GM12873 (cell line): ENCODE measurements at regions not wholly inside any gene's neighbourhood (a gene's known extent, or its start where the extent isn't known, plus 50 kb on each side); places are given as distances from the start of the nearest gene placed in this dataset.

ENCODE experiments used
- TF ChIP-seq, protein P1 (sequence below): IDR thresholded peaks from 2 replicates; pipeline ENCODE4 v1.5.1; 2012; ENCODE audit warnings: low read depth, mild to moderate bottlenecking, moderate library complexity, low read length, control low read depth; ENCODE audit not compliant: insufficient read depth; ENCODE audit errors: missing control alignments

GRCh38 chr15:95175914-95176658 is 944.7 kb downstream of the MCTP2 start:
- TF ChIP-seq, protein P1, sequence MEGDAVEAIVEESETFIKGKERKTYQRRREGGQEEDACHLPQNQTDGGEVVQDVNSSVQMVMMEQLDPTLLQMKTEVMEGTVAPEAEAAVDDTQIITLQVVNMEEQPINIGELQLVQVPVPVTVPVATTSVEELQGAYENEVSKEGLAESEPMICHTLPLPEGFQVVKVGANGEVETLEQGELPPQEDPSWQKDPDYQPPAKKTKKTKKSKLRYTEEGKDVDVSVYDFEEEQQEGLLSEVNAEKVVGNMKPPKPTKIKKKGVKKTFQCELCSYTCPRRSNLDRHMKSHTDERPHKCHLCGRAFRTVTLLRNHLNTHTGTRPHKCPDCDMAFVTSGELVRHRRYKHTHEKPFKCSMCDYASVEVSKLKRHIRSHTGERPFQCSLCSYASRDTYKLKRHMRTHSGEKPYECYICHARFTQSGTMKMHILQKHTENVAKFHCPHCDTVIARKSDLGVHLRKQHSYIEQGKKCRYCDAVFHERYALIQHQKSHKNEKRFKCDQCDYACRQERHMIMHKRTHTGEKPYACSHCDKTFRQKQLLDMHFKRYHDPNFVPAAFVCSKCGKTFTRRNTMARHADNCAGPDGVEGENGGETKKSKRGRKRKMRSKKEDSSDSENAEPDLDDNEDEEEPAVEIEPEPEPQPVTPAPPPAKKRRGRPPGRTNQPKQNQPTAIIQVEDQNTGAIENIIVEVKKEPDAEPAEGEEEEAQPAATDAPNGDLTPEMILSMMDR, result no peak

GRCh38 chr15:95176794-95177577 is 945.6 kb downstream of the MCTP2 start:
- TF ChIP-seq, protein P1, result no peak

- TF ChIP-seq, protein P1, result no peak
These were observed 949.2 kb downstream of the MCTP2 start for GRCh38 chr15:95180530-95180929.

DNA sequence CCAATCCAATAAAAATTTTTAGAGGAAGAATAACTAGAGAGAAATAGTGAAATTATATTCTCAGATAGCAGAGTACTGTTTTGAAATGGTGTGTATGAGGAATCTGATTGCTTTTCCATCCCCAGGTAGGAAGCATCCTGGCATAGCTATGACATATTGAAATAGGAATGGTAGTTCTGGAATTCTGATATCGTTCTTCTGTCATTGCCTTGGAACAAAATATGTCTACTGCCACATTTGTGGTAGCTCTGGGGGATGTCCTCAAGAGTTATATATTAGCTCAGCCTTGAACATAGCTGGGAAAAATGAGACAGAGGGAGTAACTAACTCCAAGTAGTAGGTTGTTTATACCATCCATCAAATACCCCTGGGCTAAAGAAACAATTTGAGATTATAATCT is 950.7 kb downstream of the MCTP2 start:
- TF ChIP-seq, protein P1, result no peak

DNA sequence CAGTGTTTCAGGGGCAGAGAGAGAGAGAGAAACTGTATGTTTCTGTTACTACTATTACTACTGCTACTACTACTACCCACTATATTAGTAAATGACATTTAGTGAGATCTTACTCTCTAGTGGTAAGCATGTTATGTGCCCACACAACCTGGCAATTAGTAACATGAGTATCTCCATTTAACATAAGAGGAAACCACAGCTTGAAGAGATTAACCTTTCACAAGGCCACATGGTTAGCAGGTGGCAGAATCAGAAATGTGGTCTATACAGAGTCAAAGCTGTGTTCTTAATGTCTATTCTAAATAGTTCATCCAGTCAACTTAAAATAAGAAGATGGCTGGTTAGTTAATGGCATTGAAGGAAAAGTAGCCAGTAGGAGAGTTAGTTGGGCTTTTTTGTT is 961.6 kb downstream of the MCTP2 start:
- TF ChIP-seq, protein P1, result no peak

GRCh38 chr15:95194746-95195145 is 963.4 kb downstream of the MCTP2 start:
- TF ChIP-seq, protein P1, result no peak

DNA sequence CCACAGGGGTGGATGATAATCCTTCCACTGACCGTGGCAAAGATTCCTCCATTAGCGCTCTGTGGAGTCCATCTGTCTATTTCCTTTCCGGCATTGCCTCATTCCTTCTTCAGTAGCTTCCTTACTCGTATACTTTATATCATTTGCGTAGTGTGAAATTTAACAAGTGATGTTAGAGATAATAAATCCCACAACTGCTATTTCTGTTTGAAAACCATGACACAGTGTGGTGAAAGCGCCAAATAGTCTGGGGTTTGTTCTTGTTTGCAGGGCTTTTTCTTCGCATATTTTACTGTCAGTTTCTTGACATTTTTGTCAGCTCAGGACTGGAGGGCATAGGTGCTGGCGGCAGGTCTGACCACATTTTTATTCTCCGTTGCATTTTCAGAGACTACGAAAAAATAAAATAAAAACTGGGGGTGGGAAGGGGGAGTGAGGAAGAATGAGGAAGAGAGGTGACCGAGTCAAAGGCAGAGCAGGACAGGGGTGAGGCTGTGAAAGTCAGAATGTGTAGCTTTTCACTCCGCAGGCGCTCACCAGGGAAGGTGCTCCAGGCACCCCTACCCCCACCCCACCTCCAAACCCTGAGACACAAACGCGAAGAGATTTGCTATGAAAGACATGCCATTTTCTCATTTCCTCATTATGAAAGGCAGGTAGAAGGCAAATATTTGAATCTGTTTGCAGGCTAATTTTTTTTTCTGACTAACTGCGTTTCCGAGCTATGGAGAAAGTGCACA is 965.0 kb downstream of the MCTP2 start:
- TF ChIP-seq, protein P1, result no peak
